HEK293 (cell line): ENCODE measurements at regions not wholly inside any gene's neighbourhood (a gene's known extent, or its start where the extent isn't known, plus 50 kb on each side); places are given as distances from the start of the nearest gene placed in this dataset.

Experiments used
- CTCF ChIA-PET: fragments of 350-600 bp; formaldehyde crosslinking; extraction: SDS; loops from one replicate; lab custom pipeline; 2021; ENCODE audit warnings: antibody characterized with exemption; lab: Yijun Ruan, JAX
- POLR2A ChIA-PET: fragments of 300-600 bp; formaldehyde crosslinking; extraction: SDS; loops from one replicate; lab custom pipeline; 2020; ENCODE audit warnings: antibody characterized with exemption, inconsistent platforms; lab: Yijun Ruan, JAX
- H3K27ac ChIP-seq: fragments of 200-500 bp; sonication (Bioruptor generic); 2 replicates; pipeline ENCODE4 v1.5.1; 2014; ENCODE audit warnings: low read depth, low read length, control low read depth, inconsistent platforms; ENCODE audit errors: extremely low read depth
- H3K36me3 ChIP-seq, 2 experiments: fragments of 200-500 bp in 1 of 2; sonication (Bioruptor generic) in 1 of 2; 1 replicate in 1 of 2; 2 replicates in 1 of 2; pipeline ENCODE4 v1.5.1; 2014 to 2017; ENCODE audit warnings: inconsistent platforms in 2 of 2, low read length in 2 of 2; ENCODE audit not compliant: control insufficient read depth in 2 of 2, insufficient read depth in 1 of 2
- H3K4me1 ChIP-seq: fragments of 200-500 bp; sonication (Bioruptor generic); 2 replicates; pipeline ENCODE4 v1.5.1; 2014; ENCODE audit warnings: mild to moderate bottlenecking, low read length, inconsistent platforms; ENCODE audit not compliant: control insufficient read depth, insufficient read depth
- H3K4me3 ChIP-seq: 2 replicates; pipeline ENCODE4 v1.5.1; 2011; ENCODE audit warnings: low read depth, mild to moderate bottlenecking, control low read depth, low read length, moderate library complexity
- H3K9me3 ChIP-seq: fragments of 200-500 bp; sonication (Bioruptor generic); 2 replicates; pipeline ENCODE4 v1.5.1; 2014; ENCODE audit warnings: low read depth, low read length, inconsistent platforms; ENCODE audit not compliant: control insufficient read depth, insufficient read depth
- GLIS2 ChIP-seq: fragments of 450-650 bp; formaldehyde crosslinking; IDR thresholded peaks from 2 replicates; pipeline ENCODE4 v1.5.1; 2016; ENCODE audit warnings: missing biosample characterization, missing genetic modification characterization
- KLF8 ChIP-seq: fragments of 450-650 bp; formaldehyde crosslinking; IDR thresholded peaks from 2 replicates; pipeline ENCODE4 v1.5.1; 2016; ENCODE audit warnings: missing biosample characterization, missing genetic modification characterization
- ZFP3 ChIP-seq: fragments of 450-650 bp; formaldehyde crosslinking; IDR thresholded peaks from 2 replicates; pipeline ENCODE4 v1.5.1; 2016; ENCODE audit warnings: low read depth, missing biosample characterization, missing genetic modification characterization
- ZNF114 ChIP-seq: fragments of 450-650 bp; formaldehyde crosslinking; IDR thresholded peaks from 2 replicates; pipeline ENCODE4 v1.5.0; 2017; ENCODE audit warnings: missing biosample characterization, missing genetic modification characterization
- ZNF121 ChIP-seq: fragments of 450-650 bp; formaldehyde crosslinking; IDR thresholded peaks from 2 replicates; pipeline ENCODE4 v1.5.1; 2016; ENCODE audit warnings: missing biosample characterization, missing genetic modification characterization
- ZNF174 ChIP-seq: fragments of 450-650 bp; formaldehyde crosslinking; IDR thresholded peaks from 2 replicates; pipeline ENCODE4 v1.5.0; 2017; ENCODE audit warnings: missing biosample characterization, mild to moderate bottlenecking, missing genetic modification characterization
- ZNF2 ChIP-seq: fragments of 450-650 bp; formaldehyde crosslinking; IDR thresholded peaks from 2 replicates; pipeline ENCODE4 v1.5.1; 2016; ENCODE audit warnings: missing biosample characterization, missing genetic modification characterization
- ZNF214 ChIP-seq: fragments of 450-650 bp; formaldehyde crosslinking; IDR thresholded peaks from 2 replicates; pipeline ENCODE4 v1.5.1; 2017; ENCODE audit warnings: missing biosample characterization, mild to moderate bottlenecking, missing genetic modification characterization, borderline replicate concordance
- ZNF239 ChIP-seq: fragments of 450-650 bp; formaldehyde crosslinking; IDR thresholded peaks from 2 replicates; pipeline ENCODE4 v1.5.1; 2016; ENCODE audit warnings: missing biosample characterization, missing genetic modification characterization
- ZNF510 ChIP-seq: fragments of 450-650 bp; formaldehyde crosslinking; IDR thresholded peaks from 2 replicates; pipeline ENCODE4 v1.5.1; 2018; ENCODE audit warnings: mild to moderate bottlenecking, missing genetic modification characterization, missing biosample characterization; ENCODE audit not compliant: insufficient replicate concordance
- ZNF768 ChIP-seq: fragments of 450-650 bp; formaldehyde crosslinking; IDR thresholded peaks from 2 replicates; pipeline ENCODE4 v1.5.1; 2018; ENCODE audit warnings: missing biosample characterization, mild to moderate bottlenecking, missing genetic modification characterization
- TF ChIP-seq, protein P1 (sequence below): fragments of 450-650 bp; formaldehyde crosslinking; IDR thresholded peaks from 2 replicates; pipeline ENCODE4 v1.5.1; 2016; ENCODE audit warnings: missing biosample characterization, missing genetic modification characterization
- TF ChIP-seq, protein P2 (sequence below): fragments of 450-650 bp; formaldehyde crosslinking; IDR thresholded peaks from 2 replicates; pipeline ENCODE4 v1.5.1; 2017; ENCODE audit warnings: missing biosample characterization, missing genetic modification characterization
- TF ChIP-seq, protein P3 (sequence below): fragments of 450-650 bp; formaldehyde crosslinking; IDR thresholded peaks from 2 replicates; pipeline ENCODE4 v1.5.1; 2017; ENCODE audit warnings: missing biosample characterization, missing genetic modification characterization
- TF ChIP-seq, protein P4 (sequence below): fragments of 450-650 bp; formaldehyde crosslinking; IDR thresholded peaks from 2 replicates; pipeline ENCODE4 v1.5.1; 2016; ENCODE audit warnings: missing biosample characterization, missing genetic modification characterization
- TF ChIP-seq, protein P5 (sequence below): fragments of 450-650 bp; formaldehyde crosslinking; IDR thresholded peaks from 2 replicates; pipeline ENCODE4 v1.5.1; 2016; ENCODE audit warnings: missing biosample characterization, missing genetic modification characterization
- TF ChIP-seq, protein P6 (sequence below): fragments of 450-650 bp; IDR thresholded peaks from 2 replicates; pipeline ENCODE4 v1.5.1; 2018; ENCODE audit warnings: missing biosample characterization, missing genetic modification characterization
- TF ChIP-seq, protein P7 (sequence below): fragments of 450-650 bp; formaldehyde crosslinking; IDR thresholded peaks from 2 replicates; pipeline ENCODE4 v1.5.1; 2016; ENCODE audit warnings: missing biosample characterization, missing genetic modification characterization

DNA sequence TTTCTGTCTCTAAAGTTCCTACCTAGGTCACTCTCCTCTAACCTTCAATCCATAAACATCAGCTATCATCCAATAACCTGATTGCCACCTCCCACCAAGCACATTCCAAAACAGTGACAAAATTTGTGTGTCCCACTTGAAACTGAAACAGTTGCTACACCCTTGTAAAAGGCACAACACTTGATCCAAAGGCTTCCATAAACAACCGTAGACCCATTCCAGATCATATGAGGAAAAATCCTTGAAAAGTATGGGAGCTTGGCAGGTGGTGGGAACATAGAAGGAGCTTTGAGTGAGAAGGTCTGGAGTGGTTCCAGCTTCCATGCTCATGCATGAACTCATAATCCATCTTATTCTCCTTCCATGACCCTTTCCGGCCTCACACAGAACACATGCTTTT, 82.0 kb upstream of the ATP1A1 start:
- Histone ChIP-seq H3K27ac (no peak overlapping the region), H3K4me1 (no peaks in the 10 kb centered on the region), H3K36me3 (no peaks in the 10 kb centered on the region), H3K9me3 (no peaks in the 10 kb centered on the region), H3K4me3 (no peak overlapping the region)
- ChIA-PET POLR2A (no interaction called here), CTCF (interaction anchor here (1.0 kb wide), 1 partner anchor 35 kb away, joined by 3 read pairs; no protein-coding TSS in a partner anchor)
- TF ChIP-seq ZNF510 (tag by site-specific recombination), result no peak
- TF ChIP-seq GLIS2 (tag by site-specific recombination), result no peak
- TF ChIP-seq, protein P1, sequence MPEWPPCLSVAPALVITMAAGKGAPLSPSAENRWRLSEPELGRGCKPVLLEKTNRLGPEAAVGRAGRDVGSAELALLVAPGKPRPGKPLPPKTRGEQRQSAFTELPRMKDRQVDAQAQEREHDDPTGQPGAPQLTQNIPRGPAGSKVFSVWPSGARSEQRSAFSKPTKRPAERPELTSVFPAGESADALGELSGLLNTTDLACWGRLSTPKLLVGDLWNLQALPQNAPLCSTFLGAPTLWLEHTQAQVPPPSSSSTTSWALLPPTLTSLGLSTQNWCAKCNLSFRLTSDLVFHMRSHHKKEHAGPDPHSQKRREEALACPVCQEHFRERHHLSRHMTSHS (tag by site-specific recombination), result no peak
- TF ChIP-seq, protein P2, sequence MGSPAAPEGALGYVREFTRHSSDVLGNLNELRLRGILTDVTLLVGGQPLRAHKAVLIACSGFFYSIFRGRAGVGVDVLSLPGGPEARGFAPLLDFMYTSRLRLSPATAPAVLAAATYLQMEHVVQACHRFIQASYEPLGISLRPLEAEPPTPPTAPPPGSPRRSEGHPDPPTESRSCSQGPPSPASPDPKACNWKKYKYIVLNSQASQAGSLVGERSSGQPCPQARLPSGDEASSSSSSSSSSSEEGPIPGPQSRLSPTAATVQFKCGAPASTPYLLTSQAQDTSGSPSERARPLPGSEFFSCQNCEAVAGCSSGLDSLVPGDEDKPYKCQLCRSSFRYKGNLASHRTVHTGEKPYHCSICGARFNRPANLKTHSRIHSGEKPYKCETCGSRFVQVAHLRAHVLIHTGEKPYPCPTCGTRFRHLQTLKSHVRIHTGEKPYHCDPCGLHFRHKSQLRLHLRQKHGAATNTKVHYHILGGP (tag by site-specific recombination), result no peak
- TF ChIP-seq, protein P3, sequence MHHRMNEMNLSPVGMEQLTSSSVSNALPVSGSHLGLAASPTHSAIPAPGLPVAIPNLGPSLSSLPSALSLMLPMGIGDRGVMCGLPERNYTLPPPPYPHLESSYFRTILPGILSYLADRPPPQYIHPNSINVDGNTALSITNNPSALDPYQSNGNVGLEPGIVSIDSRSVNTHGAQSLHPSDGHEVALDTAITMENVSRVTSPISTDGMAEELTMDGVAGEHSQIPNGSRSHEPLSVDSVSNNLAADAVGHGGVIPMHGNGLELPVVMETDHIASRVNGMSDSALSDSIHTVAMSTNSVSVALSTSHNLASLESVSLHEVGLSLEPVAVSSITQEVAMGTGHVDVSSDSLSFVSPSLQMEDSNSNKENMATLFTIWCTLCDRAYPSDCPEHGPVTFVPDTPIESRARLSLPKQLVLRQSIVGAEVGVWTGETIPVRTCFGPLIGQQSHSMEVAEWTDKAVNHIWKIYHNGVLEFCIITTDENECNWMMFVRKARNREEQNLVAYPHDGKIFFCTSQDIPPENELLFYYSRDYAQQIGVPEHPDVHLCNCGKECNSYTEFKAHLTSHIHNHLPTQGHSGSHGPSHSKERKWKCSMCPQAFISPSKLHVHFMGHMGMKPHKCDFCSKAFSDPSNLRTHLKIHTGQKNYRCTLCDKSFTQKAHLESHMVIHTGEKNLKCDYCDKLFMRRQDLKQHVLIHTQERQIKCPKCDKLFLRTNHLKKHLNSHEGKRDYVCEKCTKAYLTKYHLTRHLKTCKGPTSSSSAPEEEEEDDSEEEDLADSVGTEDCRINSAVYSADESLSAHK (tag by site-specific recombination), result no peak
- TF ChIP-seq, protein P4, sequence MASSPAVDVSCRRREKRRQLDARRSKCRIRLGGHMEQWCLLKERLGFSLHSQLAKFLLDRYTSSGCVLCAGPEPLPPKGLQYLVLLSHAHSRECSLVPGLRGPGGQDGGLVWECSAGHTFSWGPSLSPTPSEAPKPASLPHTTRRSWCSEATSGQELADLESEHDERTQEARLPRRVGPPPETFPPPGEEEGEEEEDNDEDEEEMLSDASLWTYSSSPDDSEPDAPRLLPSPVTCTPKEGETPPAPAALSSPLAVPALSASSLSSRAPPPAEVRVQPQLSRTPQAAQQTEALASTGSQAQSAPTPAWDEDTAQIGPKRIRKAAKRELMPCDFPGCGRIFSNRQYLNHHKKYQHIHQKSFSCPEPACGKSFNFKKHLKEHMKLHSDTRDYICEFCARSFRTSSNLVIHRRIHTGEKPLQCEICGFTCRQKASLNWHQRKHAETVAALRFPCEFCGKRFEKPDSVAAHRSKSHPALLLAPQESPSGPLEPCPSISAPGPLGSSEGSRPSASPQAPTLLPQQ, result no peak

DNA sequence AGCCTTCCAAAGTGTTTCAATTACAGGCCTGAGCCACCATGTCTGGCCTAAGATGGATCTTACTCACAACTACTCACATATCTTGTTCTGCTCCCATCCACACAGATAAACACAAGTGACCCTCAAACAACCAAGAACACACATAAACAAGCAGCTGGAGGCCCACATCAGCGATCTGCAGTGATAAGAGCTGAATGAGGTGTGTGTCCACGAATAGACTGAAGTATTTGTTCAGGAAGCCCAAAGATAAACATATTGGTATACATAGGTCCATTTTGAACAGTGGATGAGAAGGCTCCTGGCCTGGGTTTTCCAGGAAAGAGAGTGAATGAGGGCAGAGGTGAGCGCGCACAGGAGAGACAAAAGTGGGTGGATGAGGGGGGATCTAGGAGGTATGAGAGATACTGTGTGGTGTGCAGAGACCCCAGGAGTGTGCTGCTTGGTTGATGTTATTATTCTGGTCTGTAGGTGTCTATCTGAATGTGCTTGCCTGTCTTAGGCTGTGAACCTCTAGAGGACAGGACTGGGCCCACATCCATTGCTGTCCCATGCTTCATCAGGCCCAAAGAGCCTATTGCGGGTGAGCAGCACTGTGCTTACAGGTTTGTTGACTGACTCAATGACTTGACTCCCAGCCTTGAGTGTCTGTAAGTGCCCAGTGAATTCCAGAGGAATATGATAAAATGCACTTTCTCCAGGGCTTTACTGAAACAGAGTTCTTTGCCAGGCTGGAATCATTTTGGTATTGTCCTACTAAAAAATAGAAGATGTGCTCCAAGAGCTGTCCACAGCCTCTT, 79.9 kb upstream of the ATP1A1 start:
- Histone ChIP-seq H3K9me3 (no peaks in the 10 kb centered on the region), H3K4me1 (no peaks in the 10 kb centered on the region), H3K36me3 (no peaks in the 10 kb centered on the region), H3K4me3 (no peak overlapping the region), H3K27ac (no peak overlapping the region)
- POLR2A ChIA-PET, result no interaction called here
- TF ChIP-seq ZNF114 (tag by site-specific recombination) (no peak), ZNF2 (tag by site-specific recombination) (no peak), ZNF214 (no peak), ZNF174 (tag by site-specific recombination) (no peak), ZNF768 (tag by site-specific recombination) (no peak), KLF8 (no peak), ZFP3 (no peak), ZNF121 (no peak), ZNF239 (tag by site-specific recombination) (no peak)
- TF ChIP-seq, protein P5, sequence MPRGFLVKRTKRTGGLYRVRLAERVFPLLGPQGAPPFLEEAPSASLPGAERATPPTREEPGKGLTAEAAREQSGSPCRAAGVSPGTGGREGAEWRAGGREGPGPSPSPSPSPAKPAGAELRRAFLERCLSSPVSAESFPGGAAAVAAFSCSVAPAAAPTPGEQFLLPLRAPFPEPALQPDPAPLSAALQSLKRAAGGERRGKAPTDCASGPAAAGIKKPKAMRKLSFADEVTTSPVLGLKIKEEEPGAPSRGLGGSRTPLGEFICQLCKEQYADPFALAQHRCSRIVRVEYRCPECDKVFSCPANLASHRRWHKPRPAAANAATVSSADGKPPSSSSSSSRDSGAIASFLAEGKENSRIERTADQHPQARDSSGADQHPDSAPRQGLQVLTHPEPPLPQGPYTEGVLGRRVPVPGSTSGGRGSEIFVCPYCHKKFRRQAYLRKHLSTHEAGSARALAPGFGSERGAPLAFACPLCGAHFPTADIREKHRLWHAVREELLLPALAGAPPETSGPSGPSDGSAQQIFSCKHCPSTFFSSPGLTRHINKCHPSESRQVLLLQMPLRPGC, result no peak
- TF ChIP-seq, protein P6, sequence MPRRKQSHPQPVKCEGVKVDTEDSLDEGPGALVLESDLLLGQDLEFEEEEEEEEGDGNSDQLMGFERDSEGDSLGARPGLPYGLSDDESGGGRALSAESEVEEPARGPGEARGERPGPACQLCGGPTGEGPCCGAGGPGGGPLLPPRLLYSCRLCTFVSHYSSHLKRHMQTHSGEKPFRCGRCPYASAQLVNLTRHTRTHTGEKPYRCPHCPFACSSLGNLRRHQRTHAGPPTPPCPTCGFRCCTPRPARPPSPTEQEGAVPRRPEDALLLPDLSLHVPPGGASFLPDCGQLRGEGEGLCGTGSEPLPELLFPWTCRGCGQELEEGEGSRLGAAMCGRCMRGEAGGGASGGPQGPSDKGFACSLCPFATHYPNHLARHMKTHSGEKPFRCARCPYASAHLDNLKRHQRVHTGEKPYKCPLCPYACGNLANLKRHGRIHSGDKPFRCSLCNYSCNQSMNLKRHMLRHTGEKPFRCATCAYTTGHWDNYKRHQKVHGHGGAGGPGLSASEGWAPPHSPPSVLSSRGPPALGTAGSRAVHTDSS (tag by site-specific recombination), result no peak
- TF ChIP-seq, protein P7, sequence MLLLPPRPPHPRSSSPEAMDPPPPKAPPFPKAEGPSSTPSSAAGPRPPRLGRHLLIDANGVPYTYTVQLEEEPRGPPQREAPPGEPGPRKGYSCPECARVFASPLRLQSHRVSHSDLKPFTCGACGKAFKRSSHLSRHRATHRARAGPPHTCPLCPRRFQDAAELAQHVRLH, result no peak
- CTCF ChIA-PET, result interaction anchor here (2.1 kb wide), 1 partner anchor 192 kb away, joined by 6 read pairs; no protein-coding TSS in a partner anchor
